Muscle of leg (tissue), 3 donors: ENCODE measurements at regions not wholly inside any gene's neighbourhood (a gene's known extent, or its start where the extent isn't known, plus 50 kb on each side); places are given as distances from the start of the nearest gene placed in this dataset.

ENCODE experiments used
- DNase-seq: peaks from one replicate; pipeline ENCODE4 v3.0.0; 2013
- H3K27ac ChIP-seq: one replicate; pipeline ENCODE4 v1.5.1; 2013; ENCODE audit warnings: mild to moderate bottlenecking, low read length, control low read depth
- H3K27me3 ChIP-seq: one replicate; pipeline ENCODE4 v1.6.1; 2013; ENCODE audit warnings: low read length; ENCODE audit not compliant: control insufficient read depth, insufficient read depth
- H3K36me3 ChIP-seq: one replicate; pipeline ENCODE4 v1.6.1; 2013; ENCODE audit warnings: low read length; ENCODE audit not compliant: control insufficient read depth, insufficient read depth
- H3K4me1 ChIP-seq: one replicate; pipeline ENCODE4 v1.6.1; 2013; ENCODE audit warnings: low read length; ENCODE audit not compliant: control insufficient read depth, insufficient read depth
- H3K4me3 ChIP-seq: one replicate; pipeline ENCODE4 v1.5.1; 2013; ENCODE audit warnings: low read length, control low read depth
- H3K9me3 ChIP-seq: replicated peaks from 2 replicates; pipeline ENCODE4 v1.6.1; 2013; ENCODE audit warnings: low read depth, low read length; ENCODE audit not compliant: control insufficient read depth
- WGBS: methylation state at CpG from one replicate; pipeline ENCODE4 v1.1.5; 2013; ENCODE audit warnings: missing lambda C conversion rate; ENCODE audit not compliant: insufficient coverage; 5-methylcytosine and 5-hydroxymethylcytosine counted together

- no peak for DNase-seq
- no peaks in the 10 kb centered on the region for H3K9me3 ChIP-seq
- no peak overlapping the region for H3K27ac ChIP-seq
- 67% methylated on average over 5 of the region's 5 CpGs for WGBS
- no peaks in the 10 kb centered on the region for H3K36me3 ChIP-seq
- no peak overlapping the region for H3K4me3 ChIP-seq
- H3K4me1 ChIP-seq: peaks cover 5% of the 10 kb centered on the region
- no peaks in the 10 kb centered on the region for H3K27me3 ChIP-seq
These were observed 258.8 kb downstream of the SNX10 start for GRCh38 chr7:26550492-26550891.

- no peak overlapping the region for H3K27ac ChIP-seq
- H3K36me3 ChIP-seq: no peaks in the 10 kb centered on the region
- peaks cover 9% of the 10 kb centered on the region for H3K4me1 ChIP-seq
- no peaks in the 10 kb centered on the region for H3K9me3 ChIP-seq
- no peak overlapping the region for H3K4me3 ChIP-seq
- H3K27me3 ChIP-seq: no peaks in the 10 kb centered on the region
- DNase-seq: no peak
- no CpG with 5 or more reads among the region's 9 CpGs for WGBS
These were observed 260.1 kb downstream of the SNX10 start for GRCh38 chr7:26551740-26552139.

- Histone ChIP-seq H3K27ac (no peak overlapping the region), H3K4me3 (no peak overlapping the region), H3K4me1 (peaks cover 7% of the 10 kb centered on the region), H3K9me3 (no peaks in the 10 kb centered on the region), H3K27me3 (no peaks in the 10 kb centered on the region), H3K36me3 (no peaks in the 10 kb centered on the region)
- DNase-seq: no peak
- no CpG with 5 or more reads among the region's 2 CpGs for WGBS
These were observed 261.5 kb downstream of the SNX10 start for GRCh38 chr7:26553128-26553527.

- 50% methylated on average over 1 of the region's 3 CpGs for WGBS
- H3K4me1 ChIP-seq: peaks cover 7% of the 10 kb centered on the region
- no peak for DNase-seq
These were observed 261.9 kb downstream of the SNX10 start for GRCh38 chr7:26553582-26553981.

GRCh38 chr7:26554952-26555351 lies 263.3 kb downstream of the SNX10 start:
- Histone ChIP-seq H3K4me1 (peaks cover 7% of the 10 kb centered on the region), H3K27ac (no peak overlapping the region), H3K9me3 (no peaks in the 10 kb centered on the region), H3K4me3 (no peak overlapping the region), H3K27me3 (no peaks in the 10 kb centered on the region), H3K36me3 (no peaks in the 10 kb centered on the region)
- DNase-seq: no peak
- 100% methylated on average over 1 of the region's 3 CpGs for WGBS

More at GRCh38 chr7:26553582-26553981, 261.9 kb downstream of the SNX10 start:
- Histone ChIP-seq H3K27me3 (no peaks in the 10 kb centered on the region), H3K4me3 (no peak overlapping the region), H3K27ac (no peak overlapping the region), H3K9me3 (no peaks in the 10 kb centered on the region), H3K36me3 (no peaks in the 10 kb centered on the region)

- Histone ChIP-seq H3K36me3 (no peaks in the 10 kb centered on the region), H3K4me1 (peaks cover 7% of the 10 kb centered on the region), H3K27ac (no peak overlapping the region), H3K9me3 (no peaks in the 10 kb centered on the region), H3K4me3 (no peak overlapping the region), H3K27me3 (no peaks in the 10 kb centered on the region)
- no peak for DNase-seq
- WGBS: 35% methylated on average over 10 of the region's 12 CpGs
These were observed 264.6 kb downstream of the SNX10 start for GRCh38 chr7:26556061-26556881.

- Histone ChIP-seq H3K27me3 (no peaks in the 10 kb centered on the region), H3K36me3 (no peaks in the 10 kb centered on the region), H3K4me3 (no peak overlapping the region), H3K9me3 (no peaks in the 10 kb centered on the region), H3K27ac (no peak overlapping the region), H3K4me1 (peaks cover 7% of the 10 kb centered on the region)
- DNase-seq: no peak
- WGBS: no CpG with 5 or more reads among the region's 5 CpGs
These were observed 269.0 kb downstream of the SNX10 start for GRCh38 chr7:26560526-26561256.

GRCh38 chr7:26562841-26563240 lies 271.2 kb downstream of the SNX10 start:
- H3K36me3 ChIP-seq: no peaks in the 10 kb centered on the region
- no peak for DNase-seq
- H3K9me3 ChIP-seq: no peaks in the 10 kb centered on the region
- no peak overlapping the region for H3K27ac ChIP-seq
- H3K4me1 ChIP-seq: no peaks in the 10 kb centered on the region
- no peaks in the 10 kb centered on the region for H3K27me3 ChIP-seq
- WGBS: no CpG with 5 or more reads among the region's 3 CpGs
- no peak overlapping the region for H3K4me3 ChIP-seq

- H3K27me3 ChIP-seq: no peaks in the 10 kb centered on the region
- peak; percentile 58 for DNase-seq
- no peaks in the 10 kb centered on the region for H3K4me1 ChIP-seq
- H3K4me3 ChIP-seq: no peak overlapping the region
- H3K27ac ChIP-seq: no peak overlapping the region
- WGBS: no CpG with 5 or more reads among the region's 1 CpG
- H3K36me3 ChIP-seq: no peaks in the 10 kb centered on the region
- no peaks in the 10 kb centered on the region for H3K9me3 ChIP-seq
These were observed 271.7 kb downstream of the SNX10 start for GRCh38 chr7:26563406-26563805.

- Histone ChIP-seq H3K9me3 (no peaks in the 10 kb centered on the region), H3K4me1 (no peaks in the 10 kb centered on the region), H3K4me3 (no peak overlapping the region), H3K27me3 (no peaks in the 10 kb centered on the region), H3K36me3 (no peaks in the 10 kb centered on the region), H3K27ac (no peak overlapping the region)
- DNase-seq: no peak
- WGBS: 83% methylated on average over 3 of the region's 4 CpGs
These were observed 275.6 kb downstream of the SNX10 start for GRCh38 chr7:26567266-26567665.
